H9 (cell line): ENCODE measurements at regions not wholly inside any gene's neighbourhood (a gene's known extent, or its start where the extent isn't known, plus 50 kb on each side); places are given as distances from the start of the nearest gene placed in this dataset.

Source experiments
- DNase-seq: peaks from one replicate; pipeline ENCODE4 v3.0.0-alpha.2; 2017
- H2AFZ ChIP-seq: one replicate; pipeline ENCODE4 v1.6.1; 2013; ENCODE audit warnings: mild to moderate bottlenecking, low read length, control low read depth, moderate library complexity
- H2AK5ac ChIP-seq: 2 replicates; pipeline ENCODE4 v1.6.1; 2013; ENCODE audit warnings: low read length, control low read depth, mixed read lengths; ENCODE audit not compliant: insufficient read length
- H2BK120ac ChIP-seq: one replicate; pipeline ENCODE4 v1.6.1; 2013; ENCODE audit warnings: low read depth, mild to moderate bottlenecking, low read length, control low read depth, inconsistent platforms; ENCODE audit not compliant: poor library complexity, severe bottlenecking
- H2BK12ac ChIP-seq: 2 replicates; pipeline ENCODE4 v1.6.1; 2013; ENCODE audit warnings: low read length, control low read depth, mixed read lengths, low read depth; ENCODE audit not compliant: insufficient read length
- H2BK15ac ChIP-seq: 2 replicates; pipeline ENCODE4 v1.6.1; 2013; ENCODE audit warnings: low read depth, low read length, control low read depth
- H2BK20ac ChIP-seq: one replicate; pipeline ENCODE4 v1.6.1; 2013; ENCODE audit warnings: low read depth, mild to moderate bottlenecking, low read length, control low read depth, inconsistent platforms; ENCODE audit not compliant: poor library complexity, severe bottlenecking
- H2BK5ac ChIP-seq: 2 replicates; pipeline ENCODE4 v1.6.1; 2013; ENCODE audit warnings: low read length, control low read depth, mixed read lengths; ENCODE audit not compliant: insufficient read length
- H3K14ac ChIP-seq: 2 replicates; pipeline ENCODE4 v1.6.1; 2013; ENCODE audit warnings: low read length, control low read depth; ENCODE audit not compliant: insufficient read depth
- H3K18ac ChIP-seq: 2 replicates; pipeline ENCODE4 v1.6.1; 2013; ENCODE audit warnings: low read depth, mild to moderate bottlenecking, mixed read lengths, low read length, control low read depth; ENCODE audit not compliant: insufficient read length
- H3K23ac ChIP-seq: 2 replicates; pipeline ENCODE4 v1.6.1; 2013; ENCODE audit warnings: low read length, control low read depth, mixed read lengths, low read depth; ENCODE audit not compliant: insufficient read length
- H3K23me2 ChIP-seq: 2 replicates; pipeline ENCODE4 v1.6.1; 2013; ENCODE audit warnings: low read depth, mild to moderate bottlenecking, mixed read lengths, low read length, control low read depth; ENCODE audit not compliant: insufficient read length, poor library complexity, severe bottlenecking
- H3K27ac ChIP-seq: 2 replicates; pipeline ENCODE4 v1.5.1; 2013; ENCODE audit warnings: low read length, control low read depth, mixed read lengths, low read depth; ENCODE audit not compliant: insufficient read length
- H3K27me3 ChIP-seq: 2 replicates; pipeline ENCODE4 v1.6.1; 2013; ENCODE audit warnings: low read length, control low read depth, inconsistent platforms; ENCODE audit not compliant: insufficient read depth
- H3K4ac ChIP-seq: 2 replicates; pipeline ENCODE4 v1.6.1; 2013; ENCODE audit warnings: low read depth, mild to moderate bottlenecking, control low read depth, inconsistent platforms, low read length, moderate library complexity
- H3K4me1 ChIP-seq: 2 replicates; pipeline ENCODE4 v1.6.1; 2013; ENCODE audit warnings: low read length, control low read depth, inconsistent platforms; ENCODE audit not compliant: insufficient read depth
- H3K4me2 ChIP-seq: 2 replicates; pipeline ENCODE4 v1.6.1; 2013; ENCODE audit warnings: low read length, control low read depth, mixed read lengths; ENCODE audit not compliant: insufficient read length, insufficient read depth
- H3K56ac ChIP-seq: 2 replicates; pipeline ENCODE4 v1.6.1; 2013; ENCODE audit warnings: low read depth, mild to moderate bottlenecking, mixed read lengths, low read length, control low read depth; ENCODE audit not compliant: insufficient read length
- H3K79me1 ChIP-seq: 2 replicates; pipeline ENCODE4 v1.6.1; 2013; ENCODE audit warnings: low read depth, mild to moderate bottlenecking, moderate library complexity, low read length, control low read depth, inconsistent platforms; ENCODE audit not compliant: insufficient read depth, poor library complexity, severe bottlenecking
- H3K79me2 ChIP-seq: 2 replicates; pipeline ENCODE4 v1.6.1; 2013; ENCODE audit warnings: low read length, control low read depth, inconsistent platforms; ENCODE audit not compliant: insufficient read depth
- H3K9ac ChIP-seq: 2 replicates; pipeline ENCODE4 v1.6.1; 2013; ENCODE audit warnings: low read length, control low read depth, mixed read lengths; ENCODE audit not compliant: insufficient read length; ENCODE audit errors: extremely low read depth
- H3K9me3 ChIP-seq: one replicate; pipeline ENCODE4 v1.6.1; 2013; ENCODE audit warnings: low read depth, low read length, inconsistent platforms; ENCODE audit not compliant: control insufficient read depth
- H3T11ph ChIP-seq: one replicate; pipeline ENCODE4 v1.6.1; 2013; ENCODE audit warnings: mild to moderate bottlenecking, low read length, control low read depth, inconsistent platforms
- H4K20me1 ChIP-seq: one replicate; pipeline ENCODE4 v1.6.1; 2013; ENCODE audit not compliant: control insufficient read depth, insufficient read length, insufficient read depth
- H4K5ac ChIP-seq: 2 replicates; pipeline ENCODE4 v1.6.1; 2013; ENCODE audit warnings: low read depth, mild to moderate bottlenecking, mixed read lengths, low read length, control low read depth; ENCODE audit not compliant: insufficient read length
- H4K8ac ChIP-seq: replicated peaks from 2 replicates; pipeline ENCODE4 v1.6.1; 2013; ENCODE audit warnings: low read length, control low read depth, mixed read lengths, low read depth; ENCODE audit not compliant: insufficient read length
- H4K91ac ChIP-seq: 2 replicates; pipeline ENCODE4 v1.6.1; 2013; ENCODE audit warnings: low read depth, mild to moderate bottlenecking, moderate library complexity, mixed read lengths, low read length, control low read depth; ENCODE audit not compliant: insufficient read length
- H3K27ac Mint-ChIP-seq, 3 experiments: 2 replicates in 2 of 3; 3 replicates in 1 of 3; pipeline ENCODE4 v1.8.0; 2020 to 2021; ENCODE audit warnings: mixed read lengths in 3 of 3, mild to moderate bottlenecking in 1 of 3, moderate library complexity in 1 of 3
- H3K27me3 Mint-ChIP-seq: 2 replicates; pipeline ENCODE4 v1.8.0; 2021; ENCODE audit warnings: low read depth, mild to moderate bottlenecking, moderate library complexity, mixed read lengths
- H3K36me3 Mint-ChIP-seq, 3 experiments: 2 replicates in 2 of 3; 3 replicates in 1 of 3; pipeline ENCODE4 v1.8.0; 2020 to 2021; ENCODE audit warnings: low read depth in 3 of 3, mixed read lengths in 3 of 3; ENCODE audit not compliant: insufficient read depth in 1 of 3
- H3K4me1 Mint-ChIP-seq, 2 experiments: 2 replicates each; pipeline ENCODE4 v1.8.0; 2020; ENCODE audit warnings: mixed read lengths in 2 of 2
- H3K4me3 Mint-ChIP-seq, 2 experiments: 2 replicates in 1 of 2; 3 replicates in 1 of 2; pipeline ENCODE4 v1.8.0; 2020 to 2021; ENCODE audit warnings: mild to moderate bottlenecking in 2 of 2, mixed read lengths in 2 of 2, moderate library complexity in 1 of 2
- H3K9me3 Mint-ChIP-seq, 2 experiments: 2 replicates in 1 of 2; 3 replicates in 1 of 2; pipeline ENCODE4 v1.8.0; 2020; ENCODE audit warnings: mild to moderate bottlenecking in 2 of 2, mixed read lengths in 2 of 2, moderate library complexity in 1 of 2
- WGBS: extraction: QIAGEN DNeasy Blood & Tissue Kit; methylation state at CpG from one replicate; pipeline ENCODE4 v1.1.7; 2013; ENCODE audit warnings: missing lambda C conversion rate, low lambda C conversion rate, mixed read lengths; ENCODE audit not compliant: insufficient read length; ENCODE audit errors: extremely low coverage; 5-methylcytosine and 5-hydroxymethylcytosine counted together
- TF ChIP-seq, protein P1 (sequence below): fragments of 200-600 bp; sonication (generic); conservative IDR thresholded peaks from 3 replicates; pipeline ENCODE4 v1.8.0; 2021; ENCODE audit warnings: antibody characterized with exemption, mild to moderate bottlenecking

GRCh38 chr16:65788434-65789140, 577.9 kb upstream of the CDH5 start:
- Histone ChIP-seq H4K5ac (no peak overlapping the region), H4K8ac (no peak overlapping the region), H2AK5ac (no peak overlapping the region), H3T11ph (no peak overlapping the region), H3K4me1 (no peaks in the 10 kb centered on the region), H3K27me3 (no peaks in the 10 kb centered on the region), H3K14ac (no peak overlapping the region), H2BK12ac (no peak overlapping the region), H3K4me2 (no peak overlapping the region), H2BK120ac (no peak overlapping the region), H4K91ac (no peak overlapping the region), H4K20me1 (no peaks in the 10 kb centered on the region), H2BK15ac (no peak overlapping the region), H3K18ac (no peak overlapping the region), H3K23me2 (no peaks in the 10 kb centered on the region), H2BK20ac (no peak overlapping the region), H3K56ac (no peak overlapping the region), H2AFZ (no peak overlapping the region), H2BK5ac (no peak overlapping the region), H3K9me3 (no peaks in the 10 kb centered on the region), H3K9ac (no peak overlapping the region), H3K79me1 (no peaks in the 10 kb centered on the region), H3K79me2 (no peaks in the 10 kb centered on the region), H3K27ac (no peak overlapping the region), H3K4ac (no peak overlapping the region), H3K23ac (no peak overlapping the region)
- TF ChIP-seq, protein P1, sequence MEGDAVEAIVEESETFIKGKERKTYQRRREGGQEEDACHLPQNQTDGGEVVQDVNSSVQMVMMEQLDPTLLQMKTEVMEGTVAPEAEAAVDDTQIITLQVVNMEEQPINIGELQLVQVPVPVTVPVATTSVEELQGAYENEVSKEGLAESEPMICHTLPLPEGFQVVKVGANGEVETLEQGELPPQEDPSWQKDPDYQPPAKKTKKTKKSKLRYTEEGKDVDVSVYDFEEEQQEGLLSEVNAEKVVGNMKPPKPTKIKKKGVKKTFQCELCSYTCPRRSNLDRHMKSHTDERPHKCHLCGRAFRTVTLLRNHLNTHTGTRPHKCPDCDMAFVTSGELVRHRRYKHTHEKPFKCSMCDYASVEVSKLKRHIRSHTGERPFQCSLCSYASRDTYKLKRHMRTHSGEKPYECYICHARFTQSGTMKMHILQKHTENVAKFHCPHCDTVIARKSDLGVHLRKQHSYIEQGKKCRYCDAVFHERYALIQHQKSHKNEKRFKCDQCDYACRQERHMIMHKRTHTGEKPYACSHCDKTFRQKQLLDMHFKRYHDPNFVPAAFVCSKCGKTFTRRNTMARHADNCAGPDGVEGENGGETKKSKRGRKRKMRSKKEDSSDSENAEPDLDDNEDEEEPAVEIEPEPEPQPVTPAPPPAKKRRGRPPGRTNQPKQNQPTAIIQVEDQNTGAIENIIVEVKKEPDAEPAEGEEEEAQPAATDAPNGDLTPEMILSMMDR: no peak
- Mint-ChIP-seq H3K36me3 (no peaks in the 10 kb centered on the region), H3K4me3 (no peak overlapping the region), H3K4me1 (peaks cover 0 to 5% of the 10 kb centered on the region in 2 experiments; a peak in 1 of 4 replicates), H3K27me3 (peaks cover 6% of the 10 kb centered on the region), H3K27ac (no peak overlapping the region), H3K9me3 (no peaks in the 10 kb centered on the region)
- no CpG with 5 or more reads among the region's 4 CpGs for WGBS
- DNase-seq: no peak
